ENCODE measurements at regions not wholly inside any gene's neighbourhood (a gene's known extent, or its start where the extent isn't known, plus 50 kb on each side); places are given as distances from the start of the nearest gene placed in this dataset.
"Not testable (repeated sequence)": the region's sequence is repeated elsewhere in the genome, so short reads cannot be mapped to it uniquely, and the experiment has no call there.

DNA sequence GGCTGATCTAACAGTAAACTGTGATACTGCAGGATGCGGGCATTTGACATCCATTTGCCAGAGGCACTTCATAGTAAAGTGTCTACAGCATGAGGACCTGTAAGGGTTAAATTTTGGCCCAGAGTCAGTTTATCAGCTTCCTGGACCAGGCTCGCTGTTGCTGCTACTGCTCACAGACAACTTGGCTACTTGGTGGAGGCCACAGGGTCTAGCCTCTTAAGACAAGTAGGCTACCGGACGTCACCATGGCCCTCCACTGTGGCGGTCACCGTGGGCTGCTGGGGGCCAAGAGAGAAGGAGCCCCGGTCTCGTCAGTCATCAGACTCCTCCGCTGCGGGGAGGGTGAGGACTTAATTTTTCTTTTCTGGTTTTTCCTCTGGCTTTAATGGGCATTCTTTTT is 117.3 kb upstream of the PZP start:
- Mint-ChIP-seq H3K4me3 (ENCODE audit: unreplicated experiment) (no peak overlapping the region), H3K27ac (ENCODE audit: unreplicated experiment) (no peak overlapping the region), H3K36me3 (ENCODE audit: unreplicated experiment) (no peaks in the 10 kb centered on the region), H3K4me1 (ENCODE audit: unreplicated experiment) (no peaks in the 10 kb centered on the region), H3K27me3 (ENCODE audit: unreplicated experiment) (no peaks in the 10 kb centered on the region), H3K9me3 (ENCODE audit: unreplicated experiment) (no peaks in the 10 kb centered on the region)
- no peak for DNase-seq (ENCODE audit: extremely low spot score, unreplicated experiment)
- TF ChIP-seq, protein P1, sequence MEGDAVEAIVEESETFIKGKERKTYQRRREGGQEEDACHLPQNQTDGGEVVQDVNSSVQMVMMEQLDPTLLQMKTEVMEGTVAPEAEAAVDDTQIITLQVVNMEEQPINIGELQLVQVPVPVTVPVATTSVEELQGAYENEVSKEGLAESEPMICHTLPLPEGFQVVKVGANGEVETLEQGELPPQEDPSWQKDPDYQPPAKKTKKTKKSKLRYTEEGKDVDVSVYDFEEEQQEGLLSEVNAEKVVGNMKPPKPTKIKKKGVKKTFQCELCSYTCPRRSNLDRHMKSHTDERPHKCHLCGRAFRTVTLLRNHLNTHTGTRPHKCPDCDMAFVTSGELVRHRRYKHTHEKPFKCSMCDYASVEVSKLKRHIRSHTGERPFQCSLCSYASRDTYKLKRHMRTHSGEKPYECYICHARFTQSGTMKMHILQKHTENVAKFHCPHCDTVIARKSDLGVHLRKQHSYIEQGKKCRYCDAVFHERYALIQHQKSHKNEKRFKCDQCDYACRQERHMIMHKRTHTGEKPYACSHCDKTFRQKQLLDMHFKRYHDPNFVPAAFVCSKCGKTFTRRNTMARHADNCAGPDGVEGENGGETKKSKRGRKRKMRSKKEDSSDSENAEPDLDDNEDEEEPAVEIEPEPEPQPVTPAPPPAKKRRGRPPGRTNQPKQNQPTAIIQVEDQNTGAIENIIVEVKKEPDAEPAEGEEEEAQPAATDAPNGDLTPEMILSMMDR (IDR thresholded peaks at IDR 0.05), result no peak

DNA sequence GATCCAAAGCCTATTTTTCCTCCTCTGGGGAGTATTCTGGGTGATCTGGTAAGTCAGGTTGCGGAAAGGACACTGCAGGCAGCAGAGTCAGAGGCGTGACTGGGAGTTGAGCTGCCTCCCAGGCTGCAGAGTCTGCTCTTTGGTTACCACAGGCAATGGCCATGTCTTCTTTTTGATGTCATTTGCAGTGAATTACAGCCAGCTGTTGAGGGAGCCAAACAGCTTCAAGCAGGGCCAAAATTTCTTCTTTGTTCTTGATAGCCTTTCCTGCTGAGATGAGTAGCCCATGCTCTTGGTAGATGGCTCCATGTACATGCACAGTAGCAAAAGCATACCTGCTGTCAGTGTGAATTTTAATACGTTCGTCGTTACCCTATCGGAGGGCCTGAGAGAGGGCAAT is 116.6 kb upstream of the PZP start:
- TF ChIP-seq, protein P1 (IDR thresholded peaks at IDR 0.05), result no peak
- Mint-ChIP-seq H3K27me3 (ENCODE audit: unreplicated experiment) (peaks cover 2% of the 10 kb centered on the region), H3K9me3 (ENCODE audit: unreplicated experiment) (no peaks in the 10 kb centered on the region), H3K4me3 (ENCODE audit: unreplicated experiment) (no peak overlapping the region), H3K36me3 (ENCODE audit: unreplicated experiment) (no peaks in the 10 kb centered on the region), H3K4me1 (ENCODE audit: unreplicated experiment) (no peaks in the 10 kb centered on the region), H3K27ac (ENCODE audit: unreplicated experiment) (no peak overlapping the region)
- DNase-seq (ENCODE audit: extremely low spot score, unreplicated experiment), result no peak

DNA sequence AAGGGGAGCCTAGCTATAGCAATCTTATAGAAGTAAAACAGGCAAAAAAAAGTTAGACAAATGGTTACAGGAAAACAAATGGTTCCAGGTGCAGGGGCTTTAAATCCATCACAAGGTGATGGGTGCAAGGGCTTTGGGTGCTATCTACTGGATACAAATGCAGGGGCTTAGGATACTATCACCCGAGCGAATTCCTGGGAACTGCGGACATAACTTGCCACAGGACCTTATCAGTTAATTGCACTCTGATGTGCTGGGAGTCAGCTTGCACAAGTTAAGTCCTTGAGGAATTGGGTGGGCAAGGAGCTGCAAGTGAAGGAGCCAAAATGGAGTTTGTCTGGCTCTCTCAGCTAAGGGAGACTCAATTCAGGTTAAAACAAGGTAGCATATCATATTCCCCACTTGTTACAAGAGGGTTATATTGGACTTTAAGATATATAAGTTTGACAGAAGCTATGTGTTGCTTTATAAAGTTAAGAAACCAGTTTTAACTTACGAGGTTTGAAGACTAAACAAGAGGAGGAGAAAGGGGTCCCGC is 115.0 kb upstream of the PZP start:
- H3K4me3 Mint-ChIP-seq (ENCODE audit: unreplicated experiment), result no peak overlapping the region
- TF ChIP-seq, protein P1 (IDR thresholded peaks at IDR 0.05), result no peak
- H3K9me3 Mint-ChIP-seq (ENCODE audit: unreplicated experiment), result no peaks in the 10 kb centered on the region
- no peaks in the 10 kb centered on the region for H3K4me1 Mint-ChIP-seq (ENCODE audit: unreplicated experiment)
- H3K27me3 Mint-ChIP-seq (ENCODE audit: unreplicated experiment), result peaks cover 2% of the 10 kb centered on the region
- H3K36me3 Mint-ChIP-seq (ENCODE audit: unreplicated experiment), result no peaks in the 10 kb centered on the region
- no peak for DNase-seq (ENCODE audit: extremely low spot score, unreplicated experiment)
- H3K27ac Mint-ChIP-seq (ENCODE audit: unreplicated experiment), result no peak overlapping the region

DNA sequence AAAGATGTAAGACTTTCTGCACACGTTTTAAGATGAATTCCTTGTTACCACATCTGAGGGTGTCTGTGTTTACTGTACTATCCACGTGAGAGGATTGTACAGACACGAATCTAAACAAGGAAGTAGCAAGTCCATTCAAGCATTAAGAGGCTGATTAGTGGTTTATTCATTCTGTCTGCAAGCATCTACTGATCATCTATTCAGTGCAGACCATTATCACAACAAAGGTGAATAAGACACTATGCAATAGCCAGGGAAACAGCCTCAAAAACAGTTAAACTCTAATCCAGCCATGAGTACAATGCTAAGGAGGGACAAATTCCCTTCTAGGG is 111.6 kb upstream of the PZP start:
- Mint-ChIP-seq H3K9me3 (ENCODE audit: unreplicated experiment) (no peaks in the 10 kb centered on the region), H3K4me3 (ENCODE audit: unreplicated experiment) (no peak overlapping the region), H3K27me3 (ENCODE audit: unreplicated experiment) (peaks cover 2% of the 10 kb centered on the region), H3K36me3 (ENCODE audit: unreplicated experiment) (no peaks in the 10 kb centered on the region), H3K4me1 (ENCODE audit: unreplicated experiment) (no peaks in the 10 kb centered on the region), H3K27ac (ENCODE audit: unreplicated experiment) (no peak overlapping the region)
- TF ChIP-seq, protein P1 (IDR thresholded peaks at IDR 0.05), result no peak
- no peak for DNase-seq (ENCODE audit: extremely low spot score, unreplicated experiment)

DNA sequence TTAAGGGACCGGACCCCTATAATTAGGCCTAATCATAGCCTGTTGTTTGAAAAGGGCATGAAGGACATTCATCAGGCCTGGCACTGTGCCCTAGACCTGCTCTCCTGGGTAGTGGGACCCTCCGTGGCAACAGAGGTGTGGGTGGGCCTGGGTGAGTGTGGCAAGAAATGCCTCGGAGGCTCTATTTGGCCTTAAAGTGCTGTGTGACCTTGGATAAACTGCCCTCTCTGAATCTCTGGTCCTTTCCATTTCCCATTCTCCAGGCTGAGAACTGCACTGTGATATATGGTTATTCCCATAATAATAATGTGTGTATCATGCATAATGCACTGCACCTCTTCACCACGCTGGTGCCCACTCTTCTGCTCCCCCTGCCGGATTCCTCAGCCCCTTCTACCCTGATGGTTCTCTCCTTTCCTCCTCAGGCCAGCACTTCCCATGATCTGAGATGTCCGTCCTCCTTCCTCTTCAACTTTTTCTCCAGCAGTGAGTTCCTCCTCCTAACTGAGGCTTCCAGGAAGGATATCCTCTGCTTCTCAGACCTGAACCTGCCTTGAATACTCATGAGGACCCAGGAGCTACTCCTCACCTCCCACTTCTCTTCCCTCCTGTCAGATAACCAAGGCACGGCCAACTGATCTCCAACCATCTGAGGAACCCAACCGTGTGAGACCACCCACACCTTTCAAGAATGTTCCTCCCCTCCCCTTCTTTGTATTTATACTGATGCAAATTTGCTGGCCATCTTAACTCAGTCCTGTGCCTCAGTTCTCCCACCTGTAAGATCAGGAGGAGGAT is 111.0 kb upstream of the PZP start:
- Mint-ChIP-seq H3K36me3 (ENCODE audit: unreplicated experiment) (no peaks in the 10 kb centered on the region), H3K4me1 (ENCODE audit: unreplicated experiment) (no peaks in the 10 kb centered on the region), H3K27ac (ENCODE audit: unreplicated experiment) (no peak overlapping the region), H3K27me3 (ENCODE audit: unreplicated experiment) (peaks cover 2% of the 10 kb centered on the region), H3K9me3 (ENCODE audit: unreplicated experiment) (no peaks in the 10 kb centered on the region), H3K4me3 (ENCODE audit: unreplicated experiment) (no peak overlapping the region)
- DNase-seq (ENCODE audit: extremely low spot score, unreplicated experiment), result no peak
- TF ChIP-seq, protein P1 (IDR thresholded peaks at IDR 0.05), result no peak

DNA sequence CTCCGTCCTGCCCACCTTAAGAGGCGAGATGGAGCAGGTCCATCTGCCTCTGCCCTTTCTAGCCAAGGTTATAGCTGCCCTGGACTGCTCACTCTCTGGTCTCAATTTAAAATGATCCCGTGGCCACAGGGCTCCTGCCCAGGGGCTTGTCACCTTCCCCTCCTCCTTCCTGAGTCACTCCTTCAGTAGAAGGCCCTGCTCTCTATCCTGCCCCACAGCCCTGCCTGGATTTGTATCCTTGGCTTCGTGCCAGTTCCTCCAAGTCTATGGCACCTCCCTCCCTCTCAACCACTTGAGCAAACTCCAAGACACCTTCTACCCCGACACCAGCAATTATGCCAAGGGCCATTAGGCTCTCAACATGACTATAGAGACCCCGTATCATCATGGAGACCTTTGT is 105.3 kb upstream of the PZP start:
- H3K4me3 Mint-ChIP-seq (ENCODE audit: unreplicated experiment); H3K9me3 Mint-ChIP-seq (ENCODE audit: unreplicated experiment); H3K27me3 Mint-ChIP-seq (ENCODE audit: unreplicated experiment); H3K27ac Mint-ChIP-seq (ENCODE audit: unreplicated experiment); H3K4me1 Mint-ChIP-seq (ENCODE audit: unreplicated experiment); H3K36me3 Mint-ChIP-seq (ENCODE audit: unreplicated experiment); DNase-seq (ENCODE audit: extremely low spot score, unreplicated experiment): not testable (repeated sequence)

DNA sequence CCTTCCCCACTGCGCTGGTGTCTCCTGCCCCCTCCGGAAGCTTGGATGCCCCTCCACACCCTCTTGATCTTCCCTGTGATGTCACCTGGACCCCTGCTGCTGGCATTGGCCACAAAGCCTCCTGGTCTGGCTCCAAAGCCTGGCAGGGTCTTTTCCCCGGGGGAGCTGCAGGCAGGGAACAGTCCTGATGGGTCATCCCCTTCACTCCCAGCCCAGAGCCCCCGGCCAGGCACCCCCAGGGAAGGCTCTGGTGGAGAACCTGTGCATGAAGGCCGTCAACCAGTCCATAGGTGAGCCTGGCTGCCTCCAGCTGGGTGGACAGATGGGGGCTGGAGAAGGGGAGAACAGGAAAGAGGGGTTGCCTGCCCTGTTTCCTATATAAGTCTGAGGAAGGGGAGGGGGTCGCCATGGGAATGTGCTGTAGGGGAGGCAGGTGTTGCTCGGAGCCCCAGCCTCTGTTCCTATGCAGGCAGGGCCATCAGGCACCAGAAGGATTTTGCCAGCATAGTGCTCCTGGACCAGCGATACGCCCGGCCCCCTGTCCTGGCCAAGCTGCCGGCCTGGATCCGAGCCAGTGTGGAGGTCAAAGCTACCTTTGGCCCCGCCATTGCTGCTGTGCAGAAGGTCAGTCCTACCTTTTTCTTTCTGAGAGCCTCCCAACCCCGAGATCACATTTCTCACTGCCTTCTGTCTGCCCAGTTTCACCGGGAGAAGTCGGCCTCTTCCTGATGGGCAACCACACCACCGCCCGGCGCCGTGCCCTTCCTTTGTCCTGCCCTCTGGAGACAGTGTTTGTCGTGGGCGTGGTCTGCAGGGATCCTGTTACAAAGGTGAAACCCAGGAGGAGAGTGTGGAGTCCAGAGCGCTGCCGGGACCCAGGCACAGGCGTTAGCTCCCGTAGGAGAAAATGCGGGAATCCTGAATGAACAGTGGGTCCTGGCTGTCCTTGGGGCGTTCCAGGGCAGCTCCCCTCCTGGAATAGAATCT is 104.5 kb upstream of the PZP start:
- not testable (repeated sequence) for H3K27me3 Mint-ChIP-seq (ENCODE audit: unreplicated experiment); H3K4me3 Mint-ChIP-seq (ENCODE audit: unreplicated experiment); H3K36me3 Mint-ChIP-seq (ENCODE audit: unreplicated experiment); H3K4me1 Mint-ChIP-seq (ENCODE audit: unreplicated experiment); H3K9me3 Mint-ChIP-seq (ENCODE audit: unreplicated experiment); H3K27ac Mint-ChIP-seq (ENCODE audit: unreplicated experiment)
- DNase-seq (ENCODE audit: extremely low spot score, unreplicated experiment), result peak; percentile 82

Measured in osteocyte (in vitro differentiated cells).